AG09309 (cell line): ENCODE measurements at regions not wholly inside any gene's neighbourhood (a gene's known extent, or its start where the extent isn't known, plus 50 kb on each side); places are given as distances from the start of the nearest gene placed in this dataset.
"Not testable (repeated sequence)": the region's sequence is repeated elsewhere in the genome, so short reads cannot be mapped to it uniquely, and the experiment has no call there.

Experiments used
- DNase-seq: peaks from one replicate; pipeline ENCODE4 v3.0.0-alpha.2; 2010; ENCODE audit warnings: low read depth
- H3K4me3 ChIP-seq: 2 replicates; pipeline ENCODE4 v1.5.1; 2011; ENCODE audit warnings: mild to moderate bottlenecking, low read depth, low read length, moderate library complexity; ENCODE audit not compliant: control insufficient read depth
- CTCF ChIP-seq: IDR thresholded peaks from 2 replicates; pipeline ENCODE4 v1.5.1; 2011; ENCODE audit warnings: mild to moderate bottlenecking, low read depth, low read length, inconsistent platforms; ENCODE audit not compliant: insufficient read depth, control insufficient read depth; ENCODE audit errors: missing control alignments

GRCh38 chr4:123673971-123674370, 277.4 kb downstream of the SPRY1 start:
- no peak overlapping the region for H3K4me3 ChIP-seq
- TF ChIP-seq CTCF: no peak
- no peak for DNase-seq

- TF ChIP-seq CTCF: no peak
- no peak for DNase-seq
- no peak overlapping the region for H3K4me3 ChIP-seq
These were observed 278.3 kb downstream of the SPRY1 start for GRCh38 chr4:123674762-123675465.

GRCh38 chr4:123675567-123675966, 279.0 kb downstream of the SPRY1 start:
- DNase-seq: no peak
- no peak overlapping the region for H3K4me3 ChIP-seq
- TF ChIP-seq CTCF: no peak

GRCh38 chr4:123676071-123676889, 279.7 kb downstream of the SPRY1 start:
- no peak for DNase-seq
- no peak overlapping the region for H3K4me3 ChIP-seq
- no peak for TF ChIP-seq CTCF

- no peak for DNase-seq
- H3K4me3 ChIP-seq: no peak overlapping the region
- no peak for TF ChIP-seq CTCF
These were observed 280.3 kb downstream of the SPRY1 start for GRCh38 chr4:123676890-123677229.

- no peak overlapping the region for H3K4me3 ChIP-seq
- DNase-seq: no peak
- no peak for TF ChIP-seq CTCF
These were observed 286.3 kb downstream of the SPRY1 start for GRCh38 chr4:123682931-123683330.

GRCh38 chr4:123684937-123685336, 288.3 kb downstream of the SPRY1 start:
- H3K4me3 ChIP-seq, DNase-seq: not testable (repeated sequence)

GRCh38 chr4:123695531-123695930, 298.9 kb downstream of the SPRY1 start:
- not testable (repeated sequence) for DNase-seq

More at GRCh38 chr4:123695531-123695930, 298.9 kb downstream of the SPRY1 start:
- not testable (repeated sequence) for H3K4me3 ChIP-seq
